ENCODE measurements at regions not wholly inside any gene's neighbourhood (a gene's known extent, or its start where the extent isn't known, plus 50 kb on each side); places are given as distances from the start of the nearest gene placed in this dataset.

- in situ Hi-C loops (cut with MboI; ENCODE audit: low pct_unique_long_range_greater_than_20kb, low sequenced_read_pairs, unreplicated experiment), result no loop called here
- peak; percentile 53 for DNase-seq (ENCODE audit: low spot score)
- TF ChIP-seq CTCF (IDR thresholded peaks at IDR 0.05; ENCODE audit: extremely low read depth, insufficient read depth, missing control alignments), result no peak
These were observed 227.6 kb upstream of the PRSS16 start for GRCh38 chr6:27019651-27020552.

- TF ChIP-seq CTCF (IDR thresholded peaks at IDR 0.05; ENCODE audit: extremely low read depth, insufficient read depth, missing control alignments), result no peak
- DNase-seq (ENCODE audit: low spot score), result no peak
- in situ Hi-C loops (cut with MboI; ENCODE audit: low pct_unique_long_range_greater_than_20kb, low sequenced_read_pairs, unreplicated experiment), result no loop called here
These were observed 227.0 kb upstream of the PRSS16 start for GRCh38 chr6:27020553-27020880.

- in situ Hi-C loops (cut with MboI; ENCODE audit: low pct_unique_long_range_greater_than_20kb, low sequenced_read_pairs, unreplicated experiment), result no loop called here
- no peak for DNase-seq (ENCODE audit: low spot score)
- TF ChIP-seq CTCF (IDR thresholded peaks at IDR 0.05; ENCODE audit: extremely low read depth, insufficient read depth, missing control alignments), result no peak
These were observed 223.8 kb upstream of the PRSS16 start for GRCh38 chr6:27023664-27024063.

GRCh38 chr6:27025351-27025750 is 222.2 kb upstream of the PRSS16 start:
- in situ Hi-C loops (cut with MboI; ENCODE audit: low pct_unique_long_range_greater_than_20kb, low sequenced_read_pairs, unreplicated experiment), result no loop called here
- DNase-seq (ENCODE audit: low spot score), result no peak

GRCh38 chr6:27026361-27026760 is 221.1 kb upstream of the PRSS16 start:
- TF ChIP-seq CTCF (IDR thresholded peaks at IDR 0.05; ENCODE audit: extremely low read depth, insufficient read depth, missing control alignments), result no peak
- in situ Hi-C loops (cut with MboI; ENCODE audit: low pct_unique_long_range_greater_than_20kb, low sequenced_read_pairs, unreplicated experiment), result no loop called here
- no peak for DNase-seq (ENCODE audit: low spot score)

More at GRCh38 chr6:27025351-27025750, 222.2 kb upstream of the PRSS16 start:
- TF ChIP-seq CTCF (IDR thresholded peaks at IDR 0.05; ENCODE audit: extremely low read depth, insufficient read depth, missing control alignments), result no peak

- in situ Hi-C loops (cut with MboI; ENCODE audit: low pct_unique_long_range_greater_than_20kb, low sequenced_read_pairs, unreplicated experiment), result no loop called here
- DNase-seq (ENCODE audit: low spot score), result no peak
- TF ChIP-seq CTCF (IDR thresholded peaks at IDR 0.05; ENCODE audit: extremely low read depth, insufficient read depth, missing control alignments), result no peak
These were observed 216.2 kb upstream of the PRSS16 start for GRCh38 chr6:27031302-27031701.
